ENCODE measurements at regions not wholly inside any gene's neighbourhood (a gene's known extent, or its start where the extent isn't known, plus 50 kb on each side); places are given as distances from the start of the nearest gene placed in this dataset.

DNA sequence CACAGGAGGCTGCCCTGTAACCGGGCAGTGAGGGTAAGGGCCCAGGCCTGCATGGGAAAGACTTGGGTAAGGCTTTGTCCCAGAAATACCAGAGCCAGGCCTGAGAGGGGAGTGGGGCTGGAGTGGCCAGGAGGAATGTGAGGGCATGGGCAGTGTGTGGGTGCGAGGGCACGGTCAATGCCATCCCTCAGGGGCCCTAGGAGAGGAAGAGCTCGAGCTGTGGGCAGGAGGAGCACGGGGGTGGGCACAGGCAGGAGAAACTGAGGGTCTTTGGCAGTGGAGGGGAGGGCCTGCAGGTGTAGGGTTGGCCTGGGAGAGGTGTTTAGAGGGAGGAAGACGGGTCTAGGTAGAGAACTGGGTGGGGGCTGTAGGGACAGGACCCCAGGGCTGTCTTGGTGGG, 381.6 kb downstream of the TMEM121 start:
- Histone ChIP-seq H3K4me3 (ENCODE audit: low read depth in 1 of 3, low read length in 3 of 3) (no peak overlapping the region), H3K4me1 (ENCODE audit: control insufficient read depth in 4 of 4, insufficient read depth in 4 of 4, low read length in 3 of 4) (peaks cover 0 to 10% (median 4%) of the 10 kb centered on the region in 4 donors), H3K36me3 (ENCODE audit: control insufficient read depth in 4 of 4, insufficient read depth in 3 of 4, low read depth in 1 of 4, low read length in 3 of 4) (no peaks in the 10 kb centered on the region), H3K27me3 (ENCODE audit: control insufficient read depth in 4 of 4, insufficient read depth in 4 of 4, low read length in 3 of 4) (no peaks in the 10 kb centered on the region), H3K9me3 (ENCODE audit: control insufficient read depth in 4 of 4, low read length in 3 of 4) (no peaks in the 10 kb centered on the region), H3K27ac (ENCODE audit: low read depth in 1 of 2, low read length in 2 of 2) (no peak overlapping the region), H3K9ac (ENCODE audit: low read depth in 1 of 2, low read length in 2 of 2) (no peak overlapping the region)
- no peak for TF ChIP-seq TAF1 (conservative IDR thresholded peaks at IDR 0.05)
- TF ChIP-seq, protein P1, sequence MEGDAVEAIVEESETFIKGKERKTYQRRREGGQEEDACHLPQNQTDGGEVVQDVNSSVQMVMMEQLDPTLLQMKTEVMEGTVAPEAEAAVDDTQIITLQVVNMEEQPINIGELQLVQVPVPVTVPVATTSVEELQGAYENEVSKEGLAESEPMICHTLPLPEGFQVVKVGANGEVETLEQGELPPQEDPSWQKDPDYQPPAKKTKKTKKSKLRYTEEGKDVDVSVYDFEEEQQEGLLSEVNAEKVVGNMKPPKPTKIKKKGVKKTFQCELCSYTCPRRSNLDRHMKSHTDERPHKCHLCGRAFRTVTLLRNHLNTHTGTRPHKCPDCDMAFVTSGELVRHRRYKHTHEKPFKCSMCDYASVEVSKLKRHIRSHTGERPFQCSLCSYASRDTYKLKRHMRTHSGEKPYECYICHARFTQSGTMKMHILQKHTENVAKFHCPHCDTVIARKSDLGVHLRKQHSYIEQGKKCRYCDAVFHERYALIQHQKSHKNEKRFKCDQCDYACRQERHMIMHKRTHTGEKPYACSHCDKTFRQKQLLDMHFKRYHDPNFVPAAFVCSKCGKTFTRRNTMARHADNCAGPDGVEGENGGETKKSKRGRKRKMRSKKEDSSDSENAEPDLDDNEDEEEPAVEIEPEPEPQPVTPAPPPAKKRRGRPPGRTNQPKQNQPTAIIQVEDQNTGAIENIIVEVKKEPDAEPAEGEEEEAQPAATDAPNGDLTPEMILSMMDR (IDR thresholded peaks at IDR 0.05; ENCODE audit: low read depth, low read length, missing input control): no peak
- no peak for TF ChIP-seq HNF4A (conservative IDR thresholded peaks at IDR 0.05)
- no peak for TF ChIP-seq HNF4G (IDR thresholded peaks at IDR 0.05)
- TF ChIP-seq JUND (IDR thresholded peaks at IDR 0.05): no peak
- TF ChIP-seq FOXA2 (IDR thresholded peaks at IDR 0.05): no peak
- no peak for TF ChIP-seq RXRA (IDR thresholded peaks at IDR 0.05)
- TF ChIP-seq RAD21 (IDR thresholded peaks at IDR 0.05): no peak
- no peak for TF ChIP-seq GABPA (IDR thresholded peaks at IDR 0.05 in 1 of 2, conservative IDR thresholded peaks at IDR 0.05 in 1 of 2)
- TF ChIP-seq, protein P2, sequence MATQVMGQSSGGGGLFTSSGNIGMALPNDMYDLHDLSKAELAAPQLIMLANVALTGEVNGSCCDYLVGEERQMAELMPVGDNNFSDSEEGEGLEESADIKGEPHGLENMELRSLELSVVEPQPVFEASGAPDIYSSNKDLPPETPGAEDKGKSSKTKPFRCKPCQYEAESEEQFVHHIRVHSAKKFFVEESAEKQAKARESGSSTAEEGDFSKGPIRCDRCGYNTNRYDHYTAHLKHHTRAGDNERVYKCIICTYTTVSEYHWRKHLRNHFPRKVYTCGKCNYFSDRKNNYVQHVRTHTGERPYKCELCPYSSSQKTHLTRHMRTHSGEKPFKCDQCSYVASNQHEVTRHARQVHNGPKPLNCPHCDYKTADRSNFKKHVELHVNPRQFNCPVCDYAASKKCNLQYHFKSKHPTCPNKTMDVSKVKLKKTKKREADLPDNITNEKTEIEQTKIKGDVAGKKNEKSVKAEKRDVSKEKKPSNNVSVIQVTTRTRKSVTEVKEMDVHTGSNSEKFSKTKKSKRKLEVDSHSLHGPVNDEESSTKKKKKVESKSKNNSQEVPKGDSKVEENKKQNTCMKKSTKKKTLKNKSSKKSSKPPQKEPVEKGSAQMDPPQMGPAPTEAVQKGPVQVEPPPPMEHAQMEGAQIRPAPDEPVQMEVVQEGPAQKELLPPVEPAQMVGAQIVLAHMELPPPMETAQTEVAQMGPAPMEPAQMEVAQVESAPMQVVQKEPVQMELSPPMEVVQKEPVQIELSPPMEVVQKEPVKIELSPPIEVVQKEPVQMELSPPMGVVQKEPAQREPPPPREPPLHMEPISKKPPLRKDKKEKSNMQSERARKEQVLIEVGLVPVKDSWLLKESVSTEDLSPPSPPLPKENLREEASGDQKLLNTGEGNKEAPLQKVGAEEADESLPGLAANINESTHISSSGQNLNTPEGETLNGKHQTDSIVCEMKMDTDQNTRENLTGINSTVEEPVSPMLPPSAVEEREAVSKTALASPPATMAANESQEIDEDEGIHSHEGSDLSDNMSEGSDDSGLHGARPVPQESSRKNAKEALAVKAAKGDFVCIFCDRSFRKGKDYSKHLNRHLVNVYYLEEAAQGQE (IDR thresholded peaks at IDR 0.05): no peak
- no peak for TF ChIP-seq EGR1 (IDR thresholded peaks at IDR 0.05; ENCODE audit: low read depth in 2 of 2)
- TF ChIP-seq, protein P3, sequence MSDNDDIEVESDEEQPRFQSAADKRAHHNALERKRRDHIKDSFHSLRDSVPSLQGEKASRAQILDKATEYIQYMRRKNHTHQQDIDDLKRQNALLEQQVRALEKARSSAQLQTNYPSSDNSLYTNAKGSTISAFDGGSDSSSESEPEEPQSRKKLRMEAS (IDR thresholded peaks at IDR 0.05): no peak
- TF ChIP-seq FOXA1 (IDR thresholded peaks at IDR 0.05): no peak
- no peak for TF ChIP-seq YY1 (IDR thresholded peaks at IDR 0.05)
- 57% methylated on average over 6 of the region's 6 CpGs for WGBS
- no peak for DNase-seq (ENCODE audit: low spot score)

DNA sequence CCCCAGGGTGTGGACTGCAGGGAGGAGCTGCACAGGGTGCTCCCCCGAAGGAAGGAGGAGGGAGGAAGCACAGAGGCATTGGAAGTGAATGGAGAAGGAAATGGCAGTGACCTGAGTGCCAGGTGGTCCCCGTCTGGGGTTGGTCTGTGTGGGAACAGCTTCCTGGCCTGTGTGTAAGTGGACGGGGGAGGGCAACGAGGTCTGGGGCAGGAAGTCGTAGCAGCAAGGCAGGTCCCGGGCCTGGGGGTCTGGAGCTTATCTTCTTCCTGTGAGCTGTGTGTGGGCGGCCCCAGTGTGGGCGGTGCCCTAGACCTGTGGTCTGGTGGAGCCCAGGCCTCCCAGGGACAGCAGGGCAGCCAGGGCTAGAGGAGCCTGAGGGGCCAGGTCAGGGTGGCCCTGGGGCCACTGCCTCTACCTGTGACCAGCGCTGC, 382.1 kb downstream of the TMEM121 start:
- no peak for DNase-seq (ENCODE audit: low spot score)
- Histone ChIP-seq H3K27me3 (ENCODE audit: control insufficient read depth in 4 of 4, insufficient read depth in 4 of 4, low read length in 3 of 4) (no peaks in the 10 kb centered on the region), H3K9me3 (ENCODE audit: control insufficient read depth in 4 of 4, low read length in 3 of 4) (no peaks in the 10 kb centered on the region), H3K36me3 (ENCODE audit: control insufficient read depth in 4 of 4, insufficient read depth in 3 of 4, low read depth in 1 of 4, low read length in 3 of 4) (no peaks in the 10 kb centered on the region), H3K4me1 (ENCODE audit: control insufficient read depth in 4 of 4, insufficient read depth in 4 of 4, low read length in 3 of 4) (peaks cover 0 to 10% (median 4%) of the 10 kb centered on the region in 4 donors), H3K4me3 (ENCODE audit: low read depth in 1 of 3, low read length in 3 of 3) (no peak overlapping the region), H3K27ac (ENCODE audit: low read depth in 1 of 2, low read length in 2 of 2) (no peak overlapping the region), H3K9ac (ENCODE audit: low read depth in 1 of 2, low read length in 2 of 2) (no peak overlapping the region)
- TF ChIP-seq HNF4G (IDR thresholded peaks at IDR 0.05) (no peak), SP1 (IDR thresholded peaks at IDR 0.05) (no peak)
- 62% methylated on average over 9 of the region's 9 CpGs for WGBS
